Stimulated activated effector memory CD8-positive, alpha-beta T cell treated with anti-CD3 and anti-CD28 coated beads, Interleukin-12 subunit alpha, Interleukin-12 subunit beta, amount 100 ng/mL, for 72 hours (primary cell): ENCODE measurements at regions not wholly inside any gene's neighbourhood (a gene's known extent, or its start where the extent isn't known, plus 50 kb on each side); places are given as distances from the start of the nearest gene placed in this dataset.
"Not testable (repeated sequence)": the region's sequence is repeated elsewhere in the genome, so short reads cannot be mapped to it uniquely, and the experiment has no call there.

Experiments
- ATAC-seq: fragments of 150-1000 bp; cut with Tn5 transposase; 2 replicates; pipeline ENCODE4 v1.10.0; 2021
- DNase-seq, 2 donors: peaks; one replicate each; pipeline ENCODE4 v3.0.0; 2021 to 2022; ENCODE audit warnings: low spot score in 2 of 2
- H3K27ac Mint-ChIP-seq: one replicate; pipeline ENCODE4 v1.8.0; 2022; ENCODE audit warnings: mild to moderate bottlenecking, mixed read lengths
- H3K36me3 Mint-ChIP-seq: one replicate; pipeline ENCODE4 v1.8.0; 2022; ENCODE audit warnings: mild to moderate bottlenecking, mixed read lengths
- H3K4me1 Mint-ChIP-seq: one replicate; pipeline ENCODE4 v1.8.0; 2022; ENCODE audit warnings: mixed read lengths
- H3K4me3 Mint-ChIP-seq: one replicate; pipeline ENCODE4 v1.8.0; 2022; ENCODE audit warnings: mild to moderate bottlenecking, mixed read lengths
- H3K9me3 Mint-ChIP-seq: one replicate; pipeline ENCODE4 v1.8.0; 2022; ENCODE audit warnings: mixed read lengths

DNA sequence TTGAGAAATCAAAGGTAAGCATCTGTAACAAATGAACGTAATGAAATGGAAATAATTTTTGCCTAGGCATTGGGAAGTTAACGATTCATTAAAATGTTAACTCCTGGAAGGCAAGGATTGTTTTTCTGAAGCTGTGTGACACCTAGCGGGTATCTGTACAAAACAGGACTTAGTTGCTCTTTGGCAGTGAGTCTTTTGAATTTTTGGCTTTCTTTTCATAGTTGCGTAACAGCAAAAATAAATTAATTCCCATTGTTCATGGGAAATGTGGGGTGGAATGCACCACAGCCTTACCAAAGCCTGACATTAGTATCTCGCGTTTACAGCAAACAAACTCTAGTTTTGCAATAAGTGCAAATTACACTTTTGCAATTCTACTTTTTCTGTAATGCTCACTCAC is 92.7 kb upstream of the DTNBP1 start:
- Mint-ChIP-seq H3K9me3 (no peaks in the 10 kb centered on the region), H3K27ac (no peak overlapping the region), H3K4me1 (peaks cover 5% of the 10 kb centered on the region), H3K4me3 (no peak overlapping the region), H3K36me3 (no peaks in the 10 kb centered on the region)
- DNase-seq (no peak), ATAC-seq (no peak)

DNA sequence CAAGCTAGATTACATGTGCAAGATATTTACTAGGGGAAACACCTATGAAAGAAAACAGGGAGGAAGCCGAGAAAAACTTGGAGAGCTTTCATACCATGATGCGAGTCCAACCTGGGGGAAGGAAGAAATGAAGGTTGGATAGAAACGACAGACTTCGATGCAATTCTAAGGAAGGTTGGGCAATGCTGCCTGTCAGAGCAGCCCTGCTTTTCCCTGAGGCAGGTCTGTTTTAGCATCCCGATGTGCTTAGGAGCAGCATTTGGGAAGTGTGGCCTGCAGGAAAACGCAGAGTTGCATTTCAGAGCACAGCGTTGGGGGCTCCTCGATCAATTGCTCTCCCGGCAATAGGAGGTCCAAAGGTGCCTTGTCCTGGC is 91.9 kb upstream of the DTNBP1 start:
- H3K9me3 Mint-ChIP-seq, result no peaks in the 10 kb centered on the region
- peaks cover 5% of the 10 kb centered on the region for H3K4me1 Mint-ChIP-seq
- no peak overlapping the region for H3K4me3 Mint-ChIP-seq
- H3K27ac Mint-ChIP-seq, result no peak overlapping the region
- DNase-seq (no peak), ATAC-seq (no peak)
- H3K36me3 Mint-ChIP-seq, result no peaks in the 10 kb centered on the region

DNA sequence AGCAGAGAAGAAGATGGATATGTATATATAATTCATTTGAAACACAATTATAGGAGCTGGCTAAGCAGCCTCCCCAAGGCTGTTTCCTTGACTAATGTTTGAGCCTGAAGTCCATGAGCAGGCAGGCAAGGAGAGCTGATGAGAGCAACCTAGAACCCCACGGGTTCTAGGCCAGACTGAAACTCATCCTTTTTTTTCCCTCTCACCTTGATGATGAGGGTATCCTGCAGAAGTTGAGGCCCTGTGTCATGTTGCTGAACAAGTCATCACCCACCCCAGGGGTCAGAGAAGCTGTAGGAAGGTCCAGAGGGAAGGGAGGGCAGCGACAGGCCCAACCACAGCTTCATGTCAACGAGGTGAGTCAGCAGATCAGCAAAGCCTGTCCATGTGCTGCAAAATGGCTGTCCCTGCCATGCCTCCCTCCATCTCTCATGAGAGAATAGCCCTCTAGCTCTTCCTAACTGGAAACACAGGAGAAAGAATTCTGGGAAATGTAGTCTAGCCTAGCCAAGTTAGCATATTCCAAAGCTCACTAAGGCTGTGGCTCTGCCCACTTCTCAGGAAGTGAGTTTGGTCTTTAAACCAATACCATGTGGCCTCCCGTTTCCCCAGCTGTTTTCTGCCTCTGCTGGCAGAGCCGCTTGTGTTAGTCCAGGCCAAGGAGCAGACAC is 91.3 kb upstream of the DTNBP1 start:
- Mint-ChIP-seq H3K36me3 (no peaks in the 10 kb centered on the region), H3K4me1 (peaks cover 5% of the 10 kb centered on the region), H3K27ac (no peak overlapping the region), H3K9me3 (no peaks in the 10 kb centered on the region), H3K4me3 (no peak overlapping the region)
- DNase-seq, result no peak
- no peak for ATAC-seq

DNA sequence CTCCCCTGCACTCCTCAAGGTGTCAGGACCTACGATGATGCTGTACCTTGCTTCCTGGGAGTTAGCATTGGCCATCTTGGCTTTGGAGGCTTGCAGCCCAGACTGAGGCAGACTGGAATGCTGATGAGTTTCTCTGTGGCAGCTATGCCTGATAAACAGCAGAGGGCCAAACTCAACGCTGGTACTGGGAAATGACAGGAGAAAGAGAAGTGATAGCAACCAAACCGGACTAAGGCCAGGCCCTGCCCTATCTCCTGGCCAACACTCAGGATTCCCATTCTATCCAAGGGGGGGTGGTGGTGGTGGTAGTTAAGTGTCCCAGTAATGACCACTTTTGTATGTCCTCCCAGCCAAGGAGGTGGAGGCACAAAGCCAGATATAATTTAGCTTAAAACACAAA is 90.0 kb upstream of the DTNBP1 start:
- H3K4me1 Mint-ChIP-seq, result peaks cover 5% of the 10 kb centered on the region
- no peaks in the 10 kb centered on the region for H3K36me3 Mint-ChIP-seq
- DNase-seq, result no peak
- ATAC-seq, result no peak
- H3K4me3 Mint-ChIP-seq, result no peak overlapping the region
- no peak overlapping the region for H3K27ac Mint-ChIP-seq
- no peaks in the 10 kb centered on the region for H3K9me3 Mint-ChIP-seq

DNA sequence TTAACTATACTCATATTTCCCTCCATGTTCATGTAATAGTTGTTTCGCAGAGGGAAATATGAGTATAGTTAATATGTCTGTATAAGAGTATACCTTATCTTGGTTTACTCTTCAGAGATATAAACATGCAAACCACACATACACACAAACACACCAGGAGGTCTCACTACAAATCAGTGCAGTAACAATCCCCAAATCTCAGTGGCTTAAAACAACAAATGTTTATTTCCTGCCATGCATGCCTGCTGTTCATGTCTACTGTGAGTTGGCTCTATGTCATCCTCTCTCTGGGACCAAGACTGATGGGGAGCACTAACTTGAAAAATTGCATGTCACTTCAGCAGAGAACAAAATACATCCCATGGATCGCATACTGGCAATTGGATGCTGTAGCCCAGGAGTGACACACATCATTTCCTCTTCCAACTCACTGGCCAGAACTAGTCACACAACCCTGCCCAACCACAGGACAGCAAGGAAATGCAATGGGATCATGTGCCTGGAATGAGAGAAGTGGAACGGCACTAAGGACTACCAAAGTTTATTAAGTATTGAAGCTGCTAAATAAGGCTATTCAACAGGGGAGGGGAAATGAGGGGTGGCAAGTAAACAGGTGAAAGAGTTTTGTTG is 89.0 kb upstream of the DTNBP1 start:
- DNase-seq (no peak), ATAC-seq (no peak)
- H3K4me3 Mint-ChIP-seq, result no peak overlapping the region
- H3K27ac Mint-ChIP-seq, result no peak overlapping the region
- H3K9me3 Mint-ChIP-seq, result no peaks in the 10 kb centered on the region
- H3K36me3 Mint-ChIP-seq, result no peaks in the 10 kb centered on the region
- peaks cover 5% of the 10 kb centered on the region for H3K4me1 Mint-ChIP-seq

DNA sequence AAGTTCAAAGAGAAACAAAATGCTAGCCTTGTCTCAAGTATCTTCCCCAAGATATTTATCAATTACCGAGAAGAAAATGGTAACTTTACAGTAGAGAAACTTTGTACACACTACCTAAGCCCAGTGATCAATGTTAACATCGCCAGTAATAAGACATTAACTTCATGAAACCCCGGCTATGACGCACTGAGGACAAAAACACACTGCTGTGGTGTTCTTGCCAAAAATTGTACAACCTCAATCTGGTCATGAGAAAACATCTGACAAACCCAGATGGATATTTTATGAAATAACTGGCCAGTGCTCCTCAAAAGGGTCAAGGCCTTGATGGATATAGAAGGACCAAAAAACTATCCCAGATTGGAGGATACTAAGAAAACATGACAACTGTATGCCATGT is 85.5 kb upstream of the DTNBP1 start:
- H3K9me3 Mint-ChIP-seq, result no peaks in the 10 kb centered on the region
- no peak for ATAC-seq

DNA sequence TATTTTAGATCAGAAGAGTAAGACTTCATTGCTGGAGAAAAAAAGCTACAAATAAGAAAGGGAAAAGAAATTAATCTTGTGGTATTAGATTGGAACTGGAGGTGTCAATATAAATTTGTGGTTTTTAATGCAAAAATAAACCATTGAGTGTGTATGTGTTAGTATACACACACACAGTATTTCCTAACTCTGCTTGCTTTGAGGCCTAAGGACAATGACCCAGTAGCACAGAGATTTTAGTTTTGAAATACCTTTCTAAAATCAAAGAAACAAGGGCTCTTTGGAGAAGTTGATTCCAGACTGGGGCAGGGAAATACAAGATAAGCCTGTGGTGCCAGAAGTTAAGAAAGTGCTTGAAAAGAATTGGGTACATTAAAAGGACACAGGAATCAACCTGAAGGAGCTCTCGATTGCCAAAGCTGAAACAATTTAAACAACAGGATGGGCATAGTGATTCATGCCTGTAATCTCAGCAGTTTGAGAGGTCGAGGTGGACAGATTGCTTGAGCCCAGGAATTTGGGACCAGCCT is 84.6 kb upstream of the DTNBP1 start:
- ATAC-seq (no peak), DNase-seq (no peak)
- H3K4me1 Mint-ChIP-seq, result no peaks in the 10 kb centered on the region
- no peak overlapping the region for H3K27ac Mint-ChIP-seq
- no peak overlapping the region for H3K4me3 Mint-ChIP-seq
- H3K9me3 Mint-ChIP-seq, result no peaks in the 10 kb centered on the region
- H3K36me3 Mint-ChIP-seq, result no peaks in the 10 kb centered on the region

More for the DNA sequence above, 85.5 kb upstream of the DTNBP1 start:
- Mint-ChIP-seq H3K27ac (no peak overlapping the region), H3K36me3 (no peaks in the 10 kb centered on the region), H3K4me1 (no peaks in the 10 kb centered on the region), H3K4me3 (no peak overlapping the region)
- DNase-seq, result no peak

DNA sequence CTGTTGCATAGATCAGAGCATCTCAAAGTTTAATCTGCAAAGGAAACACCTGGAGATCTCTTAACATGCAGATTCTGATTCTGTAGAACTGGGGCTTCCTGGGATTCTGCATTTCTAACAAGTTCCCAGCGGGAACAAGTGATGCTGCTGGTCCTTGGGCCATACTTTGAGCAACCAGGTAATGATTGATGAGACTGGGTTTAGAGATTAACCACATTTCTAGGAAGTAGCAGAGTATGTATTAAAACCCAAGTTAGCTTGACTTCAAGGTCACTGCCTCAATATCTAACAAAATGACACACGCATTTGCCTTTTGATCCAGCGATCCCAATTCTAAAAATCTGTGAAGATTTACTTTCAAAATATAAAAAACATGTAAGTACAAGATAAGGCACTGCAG is 83.0 kb upstream of the DTNBP1 start:
- H3K36me3 Mint-ChIP-seq, result no peaks in the 10 kb centered on the region
- DNase-seq, result no peak
- no peaks in the 10 kb centered on the region for H3K4me1 Mint-ChIP-seq
- no peaks in the 10 kb centered on the region for H3K9me3 Mint-ChIP-seq
- H3K27ac Mint-ChIP-seq, result no peak overlapping the region
- no peak for ATAC-seq
- H3K4me3 Mint-ChIP-seq, result no peak overlapping the region

DNA sequence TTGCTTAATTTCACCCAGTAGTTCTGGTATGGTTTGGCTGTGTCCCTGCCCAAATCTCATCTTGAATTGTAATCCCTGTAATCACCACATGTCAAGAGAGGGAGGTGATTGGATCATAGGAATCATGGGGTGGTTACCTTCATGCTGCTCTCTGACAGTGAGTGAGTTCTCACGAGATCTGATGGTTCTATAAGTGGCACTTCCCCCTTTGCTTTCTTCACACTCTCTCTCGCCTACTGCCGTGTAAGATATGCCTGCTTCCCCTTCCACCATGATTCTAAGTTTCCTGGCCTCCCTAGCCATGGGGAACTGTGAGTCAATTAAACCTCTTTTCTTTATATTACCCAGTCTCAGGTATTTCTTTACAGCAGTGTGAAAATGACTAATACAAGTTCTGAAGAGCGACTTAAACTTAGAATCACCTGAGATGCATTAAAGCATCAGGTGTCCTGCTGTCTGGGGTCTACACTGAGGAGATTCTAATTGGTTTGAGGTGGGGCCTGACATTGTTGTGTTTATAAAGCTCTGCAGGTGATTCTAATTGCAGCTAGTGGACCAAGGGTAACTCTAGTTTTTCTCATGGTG is 82.1 kb upstream of the DTNBP1 start:
- H3K9me3 Mint-ChIP-seq, result no peaks in the 10 kb centered on the region
- no peaks in the 10 kb centered on the region for H3K36me3 Mint-ChIP-seq
- H3K4me1 Mint-ChIP-seq, result no peaks in the 10 kb centered on the region
- ATAC-seq (no peak), DNase-seq (peak in 1 of 2 donors; percentile 26)
- H3K4me3 Mint-ChIP-seq, result no peak overlapping the region
- H3K27ac Mint-ChIP-seq, result no peak overlapping the region

DNA sequence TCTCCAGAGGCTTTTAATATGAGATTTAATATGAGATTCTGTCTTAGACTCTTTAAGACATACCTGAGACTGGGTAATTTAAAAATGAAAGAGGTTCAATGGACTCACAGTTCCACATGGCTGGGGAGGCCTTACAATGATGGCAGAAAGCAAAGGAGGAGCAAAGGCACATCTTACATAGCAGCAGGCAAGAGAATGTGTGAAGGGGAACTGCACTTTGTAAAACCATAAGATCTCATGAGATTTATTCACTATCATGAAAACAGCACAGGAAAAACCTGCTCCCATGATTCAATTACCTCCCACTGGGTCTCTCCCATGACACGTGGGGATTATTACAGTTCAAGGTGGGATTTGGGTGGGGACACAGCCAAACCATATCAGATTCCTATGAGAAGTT is 79.2 kb upstream of the DTNBP1 start:
- H3K9me3 Mint-ChIP-seq, H3K4me3 Mint-ChIP-seq, H3K4me1 Mint-ChIP-seq, H3K27ac Mint-ChIP-seq, ATAC-seq, H3K36me3 Mint-ChIP-seq: not testable (repeated sequence)
- peak in 1 of 2 donors; percentile 25 for DNase-seq

DNA sequence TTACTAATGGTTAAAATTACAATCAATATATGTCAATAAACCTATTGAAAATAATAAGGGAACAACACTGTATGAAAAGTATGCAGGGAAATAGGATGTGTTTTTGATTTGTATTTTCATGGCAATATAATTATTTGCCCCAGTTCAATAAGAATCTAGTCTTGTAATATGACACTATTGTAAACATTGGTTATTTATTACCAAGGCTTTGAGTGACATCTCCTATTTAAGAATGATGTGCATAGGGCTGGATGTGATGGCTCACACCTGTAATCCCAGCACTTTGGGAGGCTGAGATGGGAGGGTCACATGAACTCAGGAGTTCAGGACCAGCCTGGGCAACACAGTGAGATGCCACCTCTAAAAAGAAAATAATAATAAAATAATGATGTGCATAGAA is 78.6 kb upstream of the DTNBP1 start:
- no peak for ATAC-seq
- peaks cover under 1% of the 10 kb centered on the region for H3K4me1 Mint-ChIP-seq
- peaks cover 5% of the 10 kb centered on the region for H3K9me3 Mint-ChIP-seq

DNA sequence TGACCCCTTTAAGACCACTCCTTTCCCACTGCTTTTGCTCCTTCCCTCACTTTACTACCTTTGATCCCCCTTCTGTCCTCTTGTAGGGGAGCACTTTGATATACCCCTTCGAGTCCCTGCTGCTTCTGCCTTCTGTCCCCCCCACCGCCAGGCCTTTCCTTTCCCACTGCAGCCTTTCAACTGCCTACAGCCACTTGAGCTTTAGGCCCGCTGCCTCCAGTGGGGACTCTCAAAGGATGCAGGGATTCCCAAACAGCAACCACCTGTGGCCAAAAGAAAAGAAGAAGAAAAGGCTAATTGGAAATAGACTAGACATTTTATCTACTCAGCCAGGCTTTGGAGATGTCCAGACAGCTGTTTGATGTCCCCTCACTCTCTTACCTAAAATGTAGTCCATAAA is 77.0 kb upstream of the DTNBP1 start:
- Mint-ChIP-seq H3K9me3 (peaks cover 5% of the 10 kb centered on the region), H3K27ac (no peak overlapping the region), H3K4me3 (no peak overlapping the region), H3K4me1 (peaks cover 13% of the 10 kb centered on the region), H3K36me3 (no peaks in the 10 kb centered on the region)
- DNase-seq (no peak), ATAC-seq (no peak)

More for the DNA sequence above, 78.6 kb upstream of the DTNBP1 start:
- H3K4me3 Mint-ChIP-seq, result no peak overlapping the region
- no peak overlapping the region for H3K27ac Mint-ChIP-seq
- peak in 1 of 2 donors; percentile 4 for DNase-seq
- no peaks in the 10 kb centered on the region for H3K36me3 Mint-ChIP-seq

DNA sequence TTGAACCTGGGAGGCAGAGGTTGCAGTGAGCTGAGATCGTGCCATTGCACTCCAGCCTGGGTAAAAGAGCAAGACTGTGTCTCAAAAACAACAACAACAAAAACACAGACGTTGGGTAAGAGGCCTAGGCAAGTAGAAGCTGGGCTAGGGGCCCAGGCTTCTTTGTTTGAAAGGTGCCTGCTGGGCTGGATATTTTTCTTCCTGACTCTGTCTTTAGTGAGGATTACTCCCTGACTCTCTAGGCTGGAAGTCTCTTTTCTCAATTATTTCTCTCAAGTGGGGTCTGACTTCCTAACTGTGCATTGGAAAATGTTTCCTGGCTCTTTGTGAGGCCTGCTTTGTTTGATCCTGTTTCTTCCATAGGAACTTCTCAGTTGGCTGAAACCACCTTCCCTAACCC is 76.5 kb upstream of the DTNBP1 start:
- H3K4me3 Mint-ChIP-seq, result no peak overlapping the region
- H3K9me3 Mint-ChIP-seq, result peaks cover 5% of the 10 kb centered on the region
- ATAC-seq, result no peak
- DNase-seq, result no peak
- no peak overlapping the region for H3K27ac Mint-ChIP-seq
- H3K36me3 Mint-ChIP-seq, result no peaks in the 10 kb centered on the region
- peaks cover 13% of the 10 kb centered on the region for H3K4me1 Mint-ChIP-seq

DNA sequence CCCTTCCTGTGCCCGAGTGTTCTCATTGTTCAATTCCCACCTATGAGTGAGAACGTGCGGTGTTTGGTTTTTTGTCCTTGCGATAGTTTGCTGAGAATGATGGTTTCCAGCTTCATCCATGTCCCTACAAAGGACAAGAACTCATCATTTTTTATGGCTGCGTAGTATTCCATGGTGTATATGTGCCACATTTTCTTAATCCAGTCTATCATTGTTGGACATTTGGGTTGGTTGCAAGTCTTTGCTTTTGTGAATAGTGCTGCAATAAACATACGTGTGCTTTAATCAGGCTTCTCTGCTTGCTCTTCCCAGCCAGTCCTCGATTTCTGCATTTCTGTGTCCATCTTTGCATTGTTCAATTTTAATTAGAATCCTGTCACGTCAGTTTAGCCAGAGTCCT is 75.4 kb upstream of the DTNBP1 start:
- not testable (repeated sequence) for DNase-seq, H3K4me3 Mint-ChIP-seq, H3K9me3 Mint-ChIP-seq, H3K27ac Mint-ChIP-seq, ATAC-seq, H3K36me3 Mint-ChIP-seq
- peaks cover 18% of the 10 kb centered on the region for H3K4me1 Mint-ChIP-seq

DNA sequence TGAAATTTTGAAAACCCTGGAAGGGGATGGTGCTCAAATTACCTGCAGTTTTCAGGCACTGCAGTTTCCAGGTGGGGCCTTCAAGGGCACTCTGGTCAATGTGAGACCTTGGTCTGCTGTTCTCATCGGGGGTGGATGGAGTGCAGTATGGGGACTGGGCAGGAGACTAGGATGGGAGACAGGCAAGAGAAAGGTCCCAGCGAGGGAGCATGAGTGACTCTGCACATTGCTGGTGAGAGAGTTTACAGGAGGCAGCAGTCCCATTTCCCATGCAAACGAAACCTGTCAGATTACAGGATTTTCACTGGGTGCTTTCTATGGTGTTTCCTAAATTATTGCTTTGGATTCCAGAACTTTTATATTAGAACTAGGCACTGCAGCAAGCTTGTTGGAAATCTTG is 73.5 kb upstream of the DTNBP1 start:
- H3K4me3 Mint-ChIP-seq, result no peak overlapping the region
- DNase-seq, result peak in 1 of 2 donors; percentile 4
- no peak overlapping the region for H3K27ac Mint-ChIP-seq
- ATAC-seq, result no peak
- no peaks in the 10 kb centered on the region for H3K36me3 Mint-ChIP-seq
- H3K4me1 Mint-ChIP-seq, result peaks cover 23% of the 10 kb centered on the region
- H3K9me3 Mint-ChIP-seq, result peaks cover 5% of the 10 kb centered on the region
